ENCODE measurements at regions not wholly inside any gene's neighbourhood (a gene's known extent, or its start where the extent isn't known, plus 50 kb on each side); places are given as distances from the start of the nearest gene placed in this dataset.

- no peak for TF ChIP-seq EZH2 (IDR thresholded peaks at IDR 0.05; ENCODE audit: borderline replicate concordance, insufficient read depth, low read depth, low read length, poor library complexity, severe bottlenecking)
- TF ChIP-seq CTCF (IDR thresholded peaks at IDR 0.05), result no peak
These were observed 139.3 kb upstream of the FOXA2 start for GRCh38 chr20:22723659-22724058.
